Right lobe of liver (tissue), 4 donors: ENCODE measurements at regions not wholly inside any gene's neighbourhood (a gene's known extent, or its start where the extent isn't known, plus 50 kb on each side); places are given as distances from the start of the nearest gene placed in this dataset.

Source experiments
- CTCF ChIP-seq, 4 donors: fragments of 200-600 bp in 3 of 4; fragments of 450-650 bp in 1 of 4; IDR thresholded peaks; one replicate each; pipeline versions ENCODE4 v1.5.1 to v1.8.0; 2016 to 2022; ENCODE audit warnings: antibody characterized with exemption in 4 of 4, mild to moderate bottlenecking in 2 of 4
- POLR2A ChIP-seq: fragments of 450-650 bp; IDR thresholded peaks from one replicate; pipeline ENCODE4 v1.6.1; 2017; ENCODE audit warnings: antibody characterized with exemption, mild to moderate bottlenecking
- donor health status: DM: no; HTN: no; CAD: no.
- donor health status: DM: no; HTN: no; CAD: no.
- donor health status: DM: no; HTN: yes; CAD: no.

GRCh38 chr2:188051706-188052105, 240.0 kb upstream of the GULP1 start:
- no peak for TF ChIP-seq CTCF (IDR thresholded peaks at IDR 0.05)
- TF ChIP-seq POLR2A: no peak
